HFF-Myc (cell line): ENCODE measurements at regions not wholly inside any gene's neighbourhood (a gene's known extent, or its start where the extent isn't known, plus 50 kb on each side); places are given as distances from the start of the nearest gene placed in this dataset.

Experiments used
- DNase-seq: peaks from one replicate; pipeline ENCODE4 v3.0.0-alpha.2; 2011; ENCODE audit warnings: low read depth; ENCODE audit errors: extremely low read depth
- H3K4me3 ChIP-seq: replicated peaks from 2 replicates; pipeline ENCODE4 v1.5.1; 2011; ENCODE audit warnings: low read depth, mild to moderate bottlenecking, control low read depth, low read length
- TF ChIP-seq, protein P1 (sequence below): IDR thresholded peaks from 2 replicates; pipeline ENCODE4 v1.5.1; 2012; ENCODE audit warnings: mild to moderate bottlenecking, low read depth, low read length, control low read depth; ENCODE audit errors: missing control alignments

DNA sequence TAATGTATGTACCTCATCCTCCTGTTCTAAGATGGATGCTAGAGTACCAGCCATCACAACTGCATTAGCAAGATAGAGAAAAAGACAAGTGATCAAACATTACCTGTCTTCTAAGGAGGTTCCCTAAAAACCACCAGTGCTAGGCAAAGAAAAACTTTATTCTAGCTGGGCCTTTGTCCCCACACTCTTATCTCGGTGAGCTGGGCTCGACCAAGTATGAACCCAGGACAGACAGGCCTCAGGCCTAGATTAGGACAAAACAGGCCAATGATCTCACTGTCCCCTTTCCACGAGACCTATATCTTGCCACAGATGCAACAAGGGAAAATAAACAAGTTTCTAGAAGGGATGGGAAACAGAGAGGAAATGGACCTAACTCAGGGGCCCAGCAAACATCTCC lies 127.6 kb upstream of the PKDCC start:
- no peak for DNase-seq
- TF ChIP-seq, protein P1, sequence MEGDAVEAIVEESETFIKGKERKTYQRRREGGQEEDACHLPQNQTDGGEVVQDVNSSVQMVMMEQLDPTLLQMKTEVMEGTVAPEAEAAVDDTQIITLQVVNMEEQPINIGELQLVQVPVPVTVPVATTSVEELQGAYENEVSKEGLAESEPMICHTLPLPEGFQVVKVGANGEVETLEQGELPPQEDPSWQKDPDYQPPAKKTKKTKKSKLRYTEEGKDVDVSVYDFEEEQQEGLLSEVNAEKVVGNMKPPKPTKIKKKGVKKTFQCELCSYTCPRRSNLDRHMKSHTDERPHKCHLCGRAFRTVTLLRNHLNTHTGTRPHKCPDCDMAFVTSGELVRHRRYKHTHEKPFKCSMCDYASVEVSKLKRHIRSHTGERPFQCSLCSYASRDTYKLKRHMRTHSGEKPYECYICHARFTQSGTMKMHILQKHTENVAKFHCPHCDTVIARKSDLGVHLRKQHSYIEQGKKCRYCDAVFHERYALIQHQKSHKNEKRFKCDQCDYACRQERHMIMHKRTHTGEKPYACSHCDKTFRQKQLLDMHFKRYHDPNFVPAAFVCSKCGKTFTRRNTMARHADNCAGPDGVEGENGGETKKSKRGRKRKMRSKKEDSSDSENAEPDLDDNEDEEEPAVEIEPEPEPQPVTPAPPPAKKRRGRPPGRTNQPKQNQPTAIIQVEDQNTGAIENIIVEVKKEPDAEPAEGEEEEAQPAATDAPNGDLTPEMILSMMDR: no peak
- no peak overlapping the region for H3K4me3 ChIP-seq

DNA sequence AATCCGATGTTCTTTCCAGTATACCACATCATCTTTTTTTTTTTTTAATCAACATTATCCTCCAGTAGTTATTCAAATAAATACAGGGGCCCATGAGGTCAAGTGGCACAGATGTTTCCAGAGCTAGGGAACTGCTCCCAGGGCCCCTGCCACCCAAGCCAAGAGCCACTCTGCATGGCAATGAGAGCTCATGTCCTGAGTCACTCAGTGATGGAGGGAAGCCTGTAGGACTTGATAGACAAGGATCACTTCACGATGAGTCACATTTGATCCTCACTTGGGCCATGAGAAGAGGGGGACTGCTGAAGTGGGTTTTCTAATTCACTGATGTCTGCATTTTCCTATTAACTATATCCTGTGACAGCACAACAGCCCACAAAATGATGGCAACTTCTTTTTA lies 127.0 kb upstream of the PKDCC start:
- no peak for DNase-seq
- TF ChIP-seq, protein P1: no peak
- H3K4me3 ChIP-seq: no peak overlapping the region

DNA sequence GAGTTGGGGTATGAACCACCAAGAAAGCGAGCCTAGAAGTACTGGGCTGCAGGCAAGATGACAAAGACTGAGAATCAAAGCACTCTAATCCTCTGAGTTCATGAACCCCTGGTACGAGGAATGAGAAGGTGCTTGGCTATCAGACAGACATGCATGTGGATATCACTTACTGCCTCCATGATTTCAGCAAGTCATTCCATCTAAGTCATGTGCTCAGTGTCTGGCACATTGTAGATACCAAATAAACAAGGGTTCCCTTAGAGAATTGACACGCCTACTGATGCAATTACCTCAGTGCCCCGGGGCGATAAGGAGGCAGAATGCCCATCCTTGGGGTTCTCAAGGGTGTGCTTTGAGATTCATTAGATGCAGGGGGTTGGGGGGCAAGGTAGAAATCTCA lies 125.6 kb upstream of the PKDCC start:
- DNase-seq: no peak
- no peak overlapping the region for H3K4me3 ChIP-seq
- TF ChIP-seq, protein P1: no peak

DNA sequence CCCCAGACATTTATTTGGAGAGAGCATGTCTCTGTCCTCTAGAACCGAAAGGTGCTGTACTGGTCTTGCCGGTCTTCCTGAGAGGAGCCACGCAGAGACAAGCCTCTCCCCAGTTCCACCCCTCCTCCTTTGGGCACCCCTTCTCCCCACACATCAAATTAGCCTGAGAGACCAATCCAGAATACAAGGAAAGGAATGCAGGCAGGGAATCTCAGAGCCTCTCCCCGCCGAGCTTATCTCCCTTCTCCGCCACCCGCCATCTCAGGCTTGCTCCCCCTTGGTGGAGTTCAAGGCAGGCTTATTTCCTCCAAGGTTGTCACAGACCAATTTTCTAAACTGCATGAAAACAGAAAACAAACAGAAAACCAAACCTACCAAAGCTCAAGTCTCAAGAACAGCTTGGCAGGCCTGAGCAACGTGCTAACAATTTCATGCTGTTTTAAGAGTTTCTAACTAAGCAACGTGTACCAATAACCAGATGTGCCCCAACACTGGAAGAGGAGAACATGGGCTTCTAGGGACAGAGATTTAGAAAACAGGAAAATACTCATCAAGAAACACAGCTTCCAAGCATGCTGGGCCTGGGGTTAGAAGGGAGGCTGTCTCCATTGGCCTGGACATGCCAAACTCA lies 124.5 kb upstream of the PKDCC start:
- TF ChIP-seq, protein P1: no peak
- DNase-seq: no peak
- H3K4me3 ChIP-seq: no peak overlapping the region

DNA sequence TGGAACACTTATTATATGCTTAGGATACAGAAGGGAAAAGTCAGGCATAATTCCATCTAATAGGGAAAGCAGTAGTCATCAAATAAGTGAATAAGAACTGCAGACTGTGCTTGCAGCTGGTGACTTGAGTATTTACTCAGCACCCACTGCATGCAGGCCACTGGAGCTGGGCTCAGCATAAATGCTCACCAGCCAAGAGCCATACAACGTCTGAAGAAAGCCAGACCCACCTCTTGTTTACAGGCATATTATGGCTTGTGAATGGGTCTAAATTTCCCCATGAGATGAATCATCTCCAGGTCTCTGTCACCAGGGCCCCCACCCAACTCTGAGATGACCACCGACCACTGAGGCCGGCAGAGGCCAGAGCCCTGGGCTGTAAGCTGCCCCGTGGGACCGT lies 123.8 kb upstream of the PKDCC start:
- TF ChIP-seq, protein P1: no peak
- DNase-seq: no peak
- no peak overlapping the region for H3K4me3 ChIP-seq

DNA sequence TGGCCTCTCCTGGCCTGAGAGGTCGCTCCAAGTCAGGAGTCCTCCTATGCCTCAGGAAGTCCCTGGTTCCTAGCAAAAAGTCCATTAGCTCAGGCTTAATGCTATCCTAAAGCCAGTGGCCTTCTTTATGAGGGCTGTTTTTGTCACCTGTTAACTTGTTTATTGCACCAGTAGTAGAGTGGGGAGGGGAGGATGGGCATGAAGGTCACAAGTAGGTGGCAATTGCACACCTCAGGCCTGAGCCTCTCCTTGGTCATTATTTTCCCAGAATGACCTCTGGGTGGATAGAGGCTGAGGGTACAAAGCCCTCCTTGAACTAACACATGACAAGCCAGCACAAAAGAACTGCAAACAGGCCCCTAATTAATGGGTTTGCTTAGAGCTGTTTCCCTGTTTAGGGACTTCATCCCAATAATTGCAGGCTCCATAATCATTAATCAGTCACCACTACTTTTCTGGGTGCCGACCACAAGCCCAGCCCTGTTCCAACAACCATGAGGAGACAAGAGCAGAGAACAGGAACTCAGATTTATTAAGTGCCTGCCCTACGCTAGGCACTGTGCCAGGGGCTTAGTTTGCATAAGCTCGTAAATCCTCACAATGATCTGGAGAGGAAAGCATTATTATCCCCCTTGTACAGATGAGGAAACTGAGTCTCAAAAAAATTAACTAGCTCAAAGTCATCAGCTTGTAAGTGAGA lies 123.0 kb upstream of the PKDCC start:
- TF ChIP-seq, protein P1: no peak

More for the DNA sequence above, 123.0 kb upstream of the PKDCC start:
- no peak overlapping the region for H3K4me3 ChIP-seq
- DNase-seq: no peak
